OCI-LY3 (cell line): ENCODE measurements at regions not wholly inside any gene's neighbourhood (a gene's known extent, or its start where the extent isn't known, plus 50 kb on each side); places are given as distances from the start of the nearest gene placed in this dataset.

Experiments
- CTCF ChIP-seq: fragments of 200-600, 300-600 bp; sonication (generic); IDR thresholded peaks from 2 replicates; pipeline ENCODE4 v1.5.1; 2014; ENCODE audit warnings: antibody characterized with exemption, low read length, low read depth
- EZH2phosphoT487 ChIP-seq: fragments of 200-600 bp; shearing (Covaris generic); IDR thresholded peaks from 2 replicates; pipeline ENCODE4 v1.6.1; 2018; ENCODE audit warnings: antibody characterized with exemption, mixed run types, low read depth

GRCh38 chr17:72594248-72594647 is 473.4 kb downstream of the SOX9 start:
- TF ChIP-seq CTCF (no peak), EZH2phosphoT487 (no peak)
